Smooth muscle cell (in vitro differentiated cells): ENCODE measurements at regions not wholly inside any gene's neighbourhood (a gene's known extent, or its start where the extent isn't known, plus 50 kb on each side); places are given as distances from the start of the nearest gene placed in this dataset.

ENCODE experiments used
- DNase-seq: peaks from one replicate; lab custom pipeline; 2025; ENCODE audit not compliant: unreplicated experiment; lab: John Stamatoyannopoulos, UW
- H2AFZ ChIP-seq: fragments of 200-600 bp; sonication (generic); 2 replicates; pipeline ENCODE4 v1.6.0; 2016; ENCODE audit warnings: antibody characterized with exemption, low read depth, mild to moderate bottlenecking
- H3F3A ChIP-seq: fragments of 200-600 bp; sonication (generic); 2 replicates; pipeline ENCODE4 v1.6.0; 2017; ENCODE audit warnings: antibody characterized with exemption, low read depth
- H3K27ac ChIP-seq: fragments of 200-600 bp; sonication (generic); 2 replicates; pipeline ENCODE4 v1.5.1; 2016; ENCODE audit warnings: low read depth, mild to moderate bottlenecking
- H3K27me3 ChIP-seq: fragments of 200-600 bp; sonication (generic); 2 replicates; pipeline ENCODE4 v1.6.1; 2016; ENCODE audit warnings: low read depth, mild to moderate bottlenecking
- H3K36me3 ChIP-seq: fragments of 200-600 bp; sonication (generic); 2 replicates; pipeline ENCODE4 v1.5.1; 2016; ENCODE audit warnings: low read depth
- H3K4me1 ChIP-seq: fragments of 200-600 bp; sonication (generic); 2 replicates; pipeline ENCODE4 v1.5.1; 2016; ENCODE audit warnings: low read depth
- H3K4me2 ChIP-seq: fragments of 200-600 bp; sonication (generic); 2 replicates; pipeline ENCODE4 v1.6.0; 2016; ENCODE audit warnings: mild to moderate bottlenecking
- H3K4me3 ChIP-seq: fragments of 200-600 bp; sonication (generic); 2 replicates; pipeline ENCODE4 v1.5.1; 2016; ENCODE audit warnings: mild to moderate bottlenecking
- H3K79me2 ChIP-seq: fragments of 200-600 bp; sonication (generic); 2 replicates; pipeline ENCODE4 v1.6.0; 2016; ENCODE audit warnings: low read depth, mild to moderate bottlenecking
- H3K9ac ChIP-seq: fragments of 200-600 bp; sonication (generic); 2 replicates; pipeline ENCODE4 v1.6.0; 2016; ENCODE audit warnings: low read depth
- H3K9me3 ChIP-seq: fragments of 200-600 bp; sonication (generic); replicated peaks from 2 replicates; pipeline ENCODE4 v1.5.1; 2016; ENCODE audit warnings: low read depth
- H4K20me1 ChIP-seq: fragments of 200-600 bp; sonication (generic); 2 replicates; pipeline ENCODE4 v1.6.0; 2016; ENCODE audit warnings: low read depth
- WGBS: methylation state at CpG from one replicate; pipeline ENCODE4 v1.1.7; 2016; ENCODE audit warnings: low lambda C conversion rate; 5-methylcytosine and 5-hydroxymethylcytosine counted together
- TF ChIP-seq, protein P1 (sequence below): fragments of 200-600 bp; sonication (generic); IDR thresholded peaks from 2 replicates; pipeline ENCODE4 v1.5.1; 2017; ENCODE audit warnings: borderline replicate concordance, mild to moderate bottlenecking, antibody characterized with exemption; ENCODE audit not compliant: insufficient read depth, poor library complexity, severe bottlenecking

DNA sequence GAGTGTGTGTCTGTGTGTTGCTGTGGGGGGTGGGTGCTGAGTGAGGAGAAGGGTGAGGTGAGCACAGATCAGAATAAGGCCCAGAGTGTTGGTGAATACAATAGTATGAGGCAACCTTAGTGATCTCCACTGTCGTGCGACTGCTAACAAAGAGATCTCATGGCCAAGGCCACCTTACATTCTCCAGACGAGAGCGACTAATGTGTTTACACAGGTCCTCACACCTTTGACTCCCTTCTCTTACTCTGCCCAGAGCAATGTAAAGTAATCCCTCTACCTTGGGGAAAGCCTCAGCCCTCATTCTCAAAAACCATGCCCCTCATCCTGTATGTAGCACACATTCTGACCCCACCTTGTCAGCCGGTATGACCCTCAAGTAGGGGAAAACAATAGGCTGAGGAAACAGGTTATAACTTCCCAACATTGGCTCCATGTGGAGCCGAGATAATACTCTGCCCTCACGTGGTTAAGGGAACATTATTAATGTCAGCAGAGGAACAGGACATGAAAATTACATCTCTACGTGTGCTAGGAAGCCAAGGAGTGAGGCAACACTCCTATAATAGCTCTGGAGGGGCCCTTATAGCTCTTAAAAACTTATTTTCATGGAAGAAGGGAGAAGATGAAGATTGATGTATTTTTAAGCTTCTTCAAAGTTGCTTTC, 323.0 kb upstream of the NT5C1B start:
- Histone ChIP-seq H3K36me3 (no peaks in the 10 kb centered on the region), H3F3A (no peaks in the 10 kb centered on the region), H3K4me3 (no peak overlapping the region), H3K4me2 (no peak overlapping the region), H3K27ac (no peak overlapping the region), H3K4me1 (peaks cover 4% of the 10 kb centered on the region), H2AFZ (no peak overlapping the region), H3K9me3 (no peaks in the 10 kb centered on the region), H4K20me1 (no peaks in the 10 kb centered on the region), H3K27me3 (no peaks in the 10 kb centered on the region), H3K79me2 (no peaks in the 10 kb centered on the region), H3K9ac (no peak overlapping the region)
- TF ChIP-seq, protein P1, sequence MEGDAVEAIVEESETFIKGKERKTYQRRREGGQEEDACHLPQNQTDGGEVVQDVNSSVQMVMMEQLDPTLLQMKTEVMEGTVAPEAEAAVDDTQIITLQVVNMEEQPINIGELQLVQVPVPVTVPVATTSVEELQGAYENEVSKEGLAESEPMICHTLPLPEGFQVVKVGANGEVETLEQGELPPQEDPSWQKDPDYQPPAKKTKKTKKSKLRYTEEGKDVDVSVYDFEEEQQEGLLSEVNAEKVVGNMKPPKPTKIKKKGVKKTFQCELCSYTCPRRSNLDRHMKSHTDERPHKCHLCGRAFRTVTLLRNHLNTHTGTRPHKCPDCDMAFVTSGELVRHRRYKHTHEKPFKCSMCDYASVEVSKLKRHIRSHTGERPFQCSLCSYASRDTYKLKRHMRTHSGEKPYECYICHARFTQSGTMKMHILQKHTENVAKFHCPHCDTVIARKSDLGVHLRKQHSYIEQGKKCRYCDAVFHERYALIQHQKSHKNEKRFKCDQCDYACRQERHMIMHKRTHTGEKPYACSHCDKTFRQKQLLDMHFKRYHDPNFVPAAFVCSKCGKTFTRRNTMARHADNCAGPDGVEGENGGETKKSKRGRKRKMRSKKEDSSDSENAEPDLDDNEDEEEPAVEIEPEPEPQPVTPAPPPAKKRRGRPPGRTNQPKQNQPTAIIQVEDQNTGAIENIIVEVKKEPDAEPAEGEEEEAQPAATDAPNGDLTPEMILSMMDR = no peak
- 81% methylated on average over 8 of the region's 8 CpGs for WGBS
- DNase-seq = no peak

GRCh38 chr2:18911416-18911815, 322.0 kb upstream of the NT5C1B start:
- no peaks in the 10 kb centered on the region for H3K36me3 ChIP-seq
- H3K27ac ChIP-seq = peak overlapping the region; percentile 62
- TF ChIP-seq, protein P1 = no peak
- H3K9me3 ChIP-seq = no peaks in the 10 kb centered on the region
- H4K20me1 ChIP-seq = no peaks in the 10 kb centered on the region
- H3K4me1 ChIP-seq = peaks cover 4% of the 10 kb centered on the region
- H3F3A ChIP-seq = no peaks in the 10 kb centered on the region
- no peak for DNase-seq
- H3K79me2 ChIP-seq = no peaks in the 10 kb centered on the region
- H3K9ac ChIP-seq = no peak overlapping the region
- H3K27me3 ChIP-seq = no peaks in the 10 kb centered on the region
- WGBS = 95% methylated on average over 1 of the region's 7 CpGs
- H2AFZ ChIP-seq = peak overlapping the region; percentile 7
- peak overlapping the region; percentile 68 for H3K4me2 ChIP-seq
- no peak overlapping the region for H3K4me3 ChIP-seq

DNA sequence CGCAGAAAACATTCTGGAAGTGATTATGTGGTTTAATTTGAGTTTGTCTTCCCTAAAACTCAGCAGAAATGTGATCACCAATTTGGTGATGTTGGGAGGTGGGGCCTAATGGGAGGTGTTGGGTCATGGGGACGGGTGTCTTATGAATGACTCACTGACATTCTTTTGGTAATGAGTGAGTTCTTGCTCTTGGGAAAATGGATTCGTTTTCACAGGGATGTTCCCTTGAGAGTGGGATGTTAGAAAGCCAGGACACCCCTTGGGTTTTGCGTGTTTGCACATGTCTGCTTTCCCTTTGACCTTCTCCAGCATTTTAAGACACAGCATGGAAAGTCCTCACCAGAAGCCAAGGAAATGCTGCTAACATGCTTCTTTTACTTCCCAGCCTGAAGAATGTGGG, 321.5 kb upstream of the NT5C1B start:
- Histone ChIP-seq H3K27me3 (no peaks in the 10 kb centered on the region), H2AFZ (peak overlapping the region; percentile 7), H3F3A (no peaks in the 10 kb centered on the region), H4K20me1 (no peaks in the 10 kb centered on the region), H3K4me3 (no peak overlapping the region), H3K9me3 (no peaks in the 10 kb centered on the region), H3K79me2 (no peaks in the 10 kb centered on the region), H3K9ac (no peak overlapping the region), H3K27ac (peak overlapping the region; percentile 62), H3K36me3 (no peaks in the 10 kb centered on the region), H3K4me2 (peak overlapping the region; percentile 68), H3K4me1 (peaks cover 4% of the 10 kb centered on the region)
- no peak for DNase-seq
- WGBS = 38% methylated on average over 4 of the region's 4 CpGs
- TF ChIP-seq, protein P1 = no peak

DNA sequence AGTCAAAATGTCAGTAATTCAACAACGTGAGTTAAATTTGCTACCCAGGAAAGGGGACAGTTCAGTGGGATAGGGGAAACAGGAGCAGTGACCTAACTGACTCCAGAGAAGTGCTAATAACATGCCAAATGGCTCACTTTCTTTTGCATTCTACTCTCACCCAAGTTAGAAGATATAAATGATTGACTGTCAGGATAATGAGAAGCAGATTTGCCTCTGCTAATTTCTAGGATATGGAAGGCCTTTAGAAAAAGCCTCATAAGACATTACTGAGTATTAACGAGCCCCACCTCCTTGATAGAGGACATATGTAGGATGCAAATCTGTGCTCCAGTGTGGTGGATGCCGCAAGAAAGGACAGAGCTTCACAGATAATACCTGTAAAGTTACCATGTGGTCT, 318.6 kb upstream of the NT5C1B start:
- Histone ChIP-seq H3K9me3 (no peaks in the 10 kb centered on the region), H3K4me3 (no peak overlapping the region), H3K4me1 (no peaks in the 10 kb centered on the region), H3F3A (no peaks in the 10 kb centered on the region), H4K20me1 (no peaks in the 10 kb centered on the region), H3K9ac (no peak overlapping the region), H2AFZ (no peak overlapping the region), H3K27me3 (no peaks in the 10 kb centered on the region), H3K36me3 (no peaks in the 10 kb centered on the region), H3K4me2 (no peak overlapping the region), H3K27ac (no peak overlapping the region), H3K79me2 (no peaks in the 10 kb centered on the region)
- TF ChIP-seq, protein P1 = no peak
- no peak for DNase-seq
- 93% methylated on average over 3 of the region's 3 CpGs for WGBS
